Lung (tissue), 11 donors: ENCODE measurements at regions not wholly inside any gene's neighbourhood (a gene's known extent, or its start where the extent isn't known, plus 50 kb on each side); places are given as distances from the start of the nearest gene placed in this dataset.

Experiments
- ATAC-seq: fragments of 200-7000 bp; cut with Tn5 transposase; one replicate; pipeline ENCODE4 v1.9.1; 2020; ENCODE audit warnings: moderate number of reproducible peaks; ENCODE audit not compliant: insufficient read depth, low FRiP score
- DNase-seq, 3 donors: peaks; one replicate each; pipeline ENCODE4 v3.0.0-alpha.2; 2013 to 2017
- H3K27ac ChIP-seq, 2 donors: one replicate each; pipeline ENCODE4 v1.5.1; 2013; ENCODE audit warnings: mild to moderate bottlenecking in 2 of 2, moderate library complexity in 2 of 2, control low read depth in 1 of 2, inconsistent platforms in 1 of 2, low read depth in 1 of 2, low read length in 1 of 2
- H3K27me3 ChIP-seq, 3 donors: one replicate each; pipeline ENCODE4 v1.5.1; 2013; ENCODE audit warnings: low read length in 2 of 3; ENCODE audit not compliant: control insufficient read depth in 3 of 3, insufficient read depth in 3 of 3
- H3K36me3 ChIP-seq, 4 donors: one replicate each; pipeline ENCODE4 v1.5.1; 2013; ENCODE audit warnings: low read length in 4 of 4, mild to moderate bottlenecking in 1 of 4, moderate library complexity in 1 of 4; ENCODE audit not compliant: control insufficient read depth in 4 of 4, insufficient read depth in 4 of 4
- H3K4me1 ChIP-seq, 5 donors: one replicate each; pipeline ENCODE4 v1.5.1; 2013; ENCODE audit warnings: low read length in 5 of 5, mild to moderate bottlenecking in 2 of 5, moderate library complexity in 1 of 5; ENCODE audit not compliant: control insufficient read depth in 5 of 5, insufficient read depth in 5 of 5
- H3K4me3 ChIP-seq: one replicate; pipeline ENCODE4 v1.5.1; 2013; ENCODE audit warnings: mild to moderate bottlenecking, control low read depth, moderate library complexity
- H3K9ac ChIP-seq, 2 donors: one replicate each; pipeline ENCODE4 v1.5.1; 2013; ENCODE audit warnings: low read length in 2 of 2, control low read depth in 1 of 2; ENCODE audit not compliant: insufficient read depth in 1 of 2
- H3K9me3 ChIP-seq, 4 donors: one replicate each; pipeline ENCODE4 v1.5.1; 2013; ENCODE audit warnings: low read length in 3 of 4, mild to moderate bottlenecking in 1 of 4, moderate library complexity in 1 of 4; ENCODE audit not compliant: control insufficient read depth in 4 of 4, insufficient read depth in 3 of 4
- WGBS, 2 donors: extraction: QIAGEN DNeasy Blood & Tissue Kit; methylation state at CpG; one replicate each; pipeline ENCODE4 v1.1.7; 2013; 5-methylcytosine and 5-hydroxymethylcytosine counted together
- TF ChIP-seq, protein P1 (sequence below): IDR thresholded peaks from 2 replicates; pipeline ENCODE4 v1.5.1; 2012; ENCODE audit warnings: mild to moderate bottlenecking; ENCODE audit errors: control extremely low read depth, extremely low read depth
- donor health status: control.
- donor health status: control.
- donor health status: Bipolar disorder and iron deficiency.
- donor health status: healthy.
- donor health status: DM: yes; HTN: yes; CAD: no.

- TF ChIP-seq, protein P1, sequence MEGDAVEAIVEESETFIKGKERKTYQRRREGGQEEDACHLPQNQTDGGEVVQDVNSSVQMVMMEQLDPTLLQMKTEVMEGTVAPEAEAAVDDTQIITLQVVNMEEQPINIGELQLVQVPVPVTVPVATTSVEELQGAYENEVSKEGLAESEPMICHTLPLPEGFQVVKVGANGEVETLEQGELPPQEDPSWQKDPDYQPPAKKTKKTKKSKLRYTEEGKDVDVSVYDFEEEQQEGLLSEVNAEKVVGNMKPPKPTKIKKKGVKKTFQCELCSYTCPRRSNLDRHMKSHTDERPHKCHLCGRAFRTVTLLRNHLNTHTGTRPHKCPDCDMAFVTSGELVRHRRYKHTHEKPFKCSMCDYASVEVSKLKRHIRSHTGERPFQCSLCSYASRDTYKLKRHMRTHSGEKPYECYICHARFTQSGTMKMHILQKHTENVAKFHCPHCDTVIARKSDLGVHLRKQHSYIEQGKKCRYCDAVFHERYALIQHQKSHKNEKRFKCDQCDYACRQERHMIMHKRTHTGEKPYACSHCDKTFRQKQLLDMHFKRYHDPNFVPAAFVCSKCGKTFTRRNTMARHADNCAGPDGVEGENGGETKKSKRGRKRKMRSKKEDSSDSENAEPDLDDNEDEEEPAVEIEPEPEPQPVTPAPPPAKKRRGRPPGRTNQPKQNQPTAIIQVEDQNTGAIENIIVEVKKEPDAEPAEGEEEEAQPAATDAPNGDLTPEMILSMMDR: no peak
- H3K27me3 ChIP-seq: no peaks in the 10 kb centered on the region
- no peaks in the 10 kb centered on the region for H3K4me1 ChIP-seq
- no peaks in the 10 kb centered on the region for H3K36me3 ChIP-seq
- no peak for ATAC-seq
- no peaks in the 10 kb centered on the region for H3K9me3 ChIP-seq
- H3K27ac ChIP-seq: no peak overlapping the region
- 37 to 78% methylated on average over 1 of the region's 1 CpG for WGBS, 2 donors
- no peak for DNase-seq
- no peak overlapping the region for H3K9ac ChIP-seq
- H3K4me3 ChIP-seq: no peak overlapping the region
Measured at GRCh38 chr5:120298981-120299380, 165.1 kb upstream of the PRR16 start.

GRCh38 chr5:120304663-120305062 is 159.4 kb upstream of the PRR16 start:
- TF ChIP-seq, protein P1: no peak
- Histone ChIP-seq H3K27ac (no peak overlapping the region), H3K9me3 (no peaks in the 10 kb centered on the region), H3K27me3 (no peaks in the 10 kb centered on the region), H3K9ac (no peak overlapping the region), H3K4me1 (no peaks in the 10 kb centered on the region), H3K4me3 (no peak overlapping the region), H3K36me3 (no peaks in the 10 kb centered on the region)
- 28 to 38% methylated on average over 2 of the region's 2 CpGs for WGBS, 2 donors
- ATAC-seq: no peak
- no peak for DNase-seq

DNA sequence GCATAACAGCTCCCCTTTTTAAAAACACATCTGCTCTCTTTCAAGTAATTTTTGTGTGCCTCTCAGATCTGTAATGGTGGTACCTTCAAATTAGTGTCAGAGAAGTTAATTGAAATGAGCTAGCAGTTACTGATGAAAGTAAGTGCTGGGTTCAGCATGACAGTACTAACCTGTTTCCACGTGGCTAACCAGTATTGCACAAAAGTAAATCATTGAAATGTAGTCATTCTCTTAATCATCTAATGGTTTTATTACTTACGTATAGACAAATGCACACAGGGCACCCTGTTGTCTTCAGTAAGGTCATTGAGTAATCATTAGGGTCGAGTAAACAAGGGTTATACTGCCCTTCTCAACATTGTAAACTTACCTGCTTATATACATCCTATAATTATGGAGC is 157.8 kb upstream of the PRR16 start:
- Histone ChIP-seq H3K9ac (no peak overlapping the region), H3K4me3 (no peak overlapping the region), H3K9me3 (no peaks in the 10 kb centered on the region), H3K27me3 (no peaks in the 10 kb centered on the region), H3K4me1 (no peaks in the 10 kb centered on the region), H3K36me3 (no peaks in the 10 kb centered on the region), H3K27ac (no peak overlapping the region)
- ATAC-seq: no peak
- 61 to 79% methylated on average over 3 of the region's 3 CpGs for WGBS, 2 donors
- TF ChIP-seq, protein P1: no peak
- no peak for DNase-seq

DNA sequence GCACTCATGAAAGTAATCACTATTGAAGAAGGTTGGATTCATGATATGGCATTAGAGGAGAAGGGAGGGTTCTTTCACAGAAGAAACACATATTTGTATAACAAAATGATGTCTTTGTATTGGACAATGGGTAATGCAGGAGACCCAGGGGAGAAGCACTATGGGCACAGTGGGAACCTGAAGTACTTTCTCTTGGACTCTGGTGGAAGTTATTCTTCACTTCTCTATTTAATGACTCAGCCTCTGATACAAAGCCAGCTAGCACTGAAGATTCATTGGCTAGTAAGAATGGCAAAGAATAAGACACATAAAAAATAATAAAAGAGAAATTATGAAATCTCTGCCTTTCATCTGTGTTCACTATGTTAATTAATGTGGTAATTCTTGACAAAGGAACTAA is 149.9 kb upstream of the PRR16 start:
- Histone ChIP-seq H3K9ac (no peak overlapping the region), H3K27me3 (no peaks in the 10 kb centered on the region), H3K9me3 (no peaks in the 10 kb centered on the region), H3K4me3 (no peak overlapping the region), H3K36me3 (no peaks in the 10 kb centered on the region), H3K4me1 (no peaks in the 10 kb centered on the region), H3K27ac (no peak overlapping the region)
- no peak for ATAC-seq
- no peak for DNase-seq
- TF ChIP-seq, protein P1: no peak
